Mesenteric fat pad (tissue), 1 donor: ENCODE measurements at regions not wholly inside any gene's neighbourhood (a gene's known extent, or its start where the extent isn't known, plus 50 kb on each side); places are given as distances from the start of the nearest gene placed in this dataset.

Experiments
- DNase-seq: peaks from one replicate; pipeline ENCODE4 v3.0.0-alpha.2; 2020; ENCODE audit warnings: low spot score
- donor health status: DM: yes; HTN: yes; CAD: no.

- DNase-seq = no peak
Measured at GRCh38 chr7:35501681-35502080, 193.3 kb downstream of the HERPUD2 start.

- no peak for DNase-seq
Measured at GRCh38 chr7:35499226-35499625, 195.7 kb downstream of the HERPUD2 start.

- no peak for DNase-seq
Measured at GRCh38 chr7:35498416-35498815, 196.5 kb downstream of the HERPUD2 start.

GRCh38 chr7:35495844-35496243, 199.1 kb downstream of the HERPUD2 start:
- no peak for DNase-seq

GRCh38 chr7:35495377-35495776, 199.6 kb downstream of the HERPUD2 start:
- no peak for DNase-seq

GRCh38 chr7:35494407-35494806, 200.5 kb downstream of the HERPUD2 start:
- no peak for DNase-seq

- DNase-seq = no peak
Measured at GRCh38 chr7:35492451-35493175, 202.3 kb downstream of the HERPUD2 start.

- no peak for DNase-seq
Measured at GRCh38 chr7:35491233-35491632, 203.7 kb downstream of the HERPUD2 start.

GRCh38 chr7:35487841-35488240, 207.1 kb downstream of the HERPUD2 start:
- DNase-seq = no peak

GRCh38 chr7:35487402-35487801, 207.5 kb downstream of the HERPUD2 start:
- DNase-seq = no peak

- no peak for DNase-seq
Measured at GRCh38 chr7:35485436-35485835, 209.5 kb downstream of the HERPUD2 start.

GRCh38 chr7:35483568-35483967, 211.4 kb downstream of the HERPUD2 start:
- no peak for DNase-seq

- no peak for DNase-seq
Measured at GRCh38 chr7:35482231-35482630, 212.7 kb downstream of the HERPUD2 start.

- DNase-seq = no peak
Measured at GRCh38 chr7:35480806-35481205, 214.1 kb downstream of the HERPUD2 start.

GRCh38 chr7:35477609-35478008, 217.3 kb downstream of the HERPUD2 start:
- DNase-seq = no peak

GRCh38 chr7:35474100-35474499, 220.2 kb upstream of the TBX20 start:
- DNase-seq = no peak

- no peak for DNase-seq
Measured at GRCh38 chr7:35468606-35469005, 214.7 kb upstream of the TBX20 start.

- DNase-seq = no peak
Measured at GRCh38 chr7:35467456-35467978, 213.6 kb upstream of the TBX20 start.

GRCh38 chr7:35465791-35466336, 212.0 kb upstream of the TBX20 start:
- no peak for DNase-seq

GRCh38 chr7:35463751-35464150, 209.9 kb upstream of the TBX20 start:
- DNase-seq = no peak

GRCh38 chr7:35463176-35463700, 209.3 kb upstream of the TBX20 start:
- DNase-seq = no peak

GRCh38 chr7:35454575-35455385, 200.9 kb upstream of the TBX20 start:
- no peak for DNase-seq
